WERI-Rb-1 (cell line): ENCODE measurements at regions not wholly inside any gene's neighbourhood (a gene's known extent, or its start where the extent isn't known, plus 50 kb on each side); places are given as distances from the start of the nearest gene placed in this dataset.

Experiments
- DNase-seq: peaks from one replicate; pipeline ENCODE4 v3.0.0-alpha.2; 2020
- H3K27ac ChIP-seq: fragments of 250-450 bp; sonication (Bioruptor Pico); 2 replicates; pipeline ENCODE4 v1.5.1; 2020; ENCODE audit warnings: mild to moderate bottlenecking, moderate library complexity
- H3K27me3 ChIP-seq: fragments of 250-450 bp; sonication (Bioruptor Pico); 2 replicates; pipeline ENCODE4 v1.5.1; 2021; ENCODE audit warnings: mild to moderate bottlenecking, low read depth, moderate library complexity; ENCODE audit not compliant: insufficient read depth, severe bottlenecking
- H3K36me3 ChIP-seq: fragments of 250-450 bp; sonication (Bioruptor Pico); 2 replicates; pipeline ENCODE4 v1.5.1; 2020; ENCODE audit warnings: mild to moderate bottlenecking, moderate library complexity
- H3K4me3 ChIP-seq: 2 replicates; pipeline ENCODE4 v1.5.1; 2011; ENCODE audit warnings: low read depth, mild to moderate bottlenecking, control low read depth, low read length
- H3K9me3 ChIP-seq: fragments of 250-450 bp; sonication (Bioruptor Pico); 2 replicates; pipeline ENCODE4 v1.5.1; 2021; ENCODE audit warnings: mild to moderate bottlenecking, moderate library complexity; ENCODE audit not compliant: severe bottlenecking
- CTCF ChIP-seq: IDR thresholded peaks from 2 replicates; pipeline ENCODE4 v1.5.1; 2011; ENCODE audit warnings: low read depth, mild to moderate bottlenecking, control low read depth, inconsistent platforms, low read length

- no peaks in the 10 kb centered on the region for H3K36me3 ChIP-seq
- DNase-seq, result no peak
- H3K9me3 ChIP-seq, result no peaks in the 10 kb centered on the region
- no peak overlapping the region for H3K27ac ChIP-seq
- no peak for TF ChIP-seq CTCF
- no peak overlapping the region for H3K4me3 ChIP-seq
- H3K27me3 ChIP-seq, result no peaks in the 10 kb centered on the region
These were observed 647.0 kb downstream of the TDRD15 start for GRCh38 chr2:21770787-21771186.

GRCh38 chr2:21772624-21773023 lies 648.9 kb downstream of the TDRD15 start:
- H3K27ac ChIP-seq, result no peak overlapping the region

GRCh38 chr2:21773168-21773567 lies 649.4 kb downstream of the TDRD15 start:
- no peak overlapping the region for H3K27ac ChIP-seq
- no peaks in the 10 kb centered on the region for H3K9me3 ChIP-seq
- no peak for TF ChIP-seq CTCF
- H3K27me3 ChIP-seq, result no peaks in the 10 kb centered on the region
- H3K36me3 ChIP-seq, result no peaks in the 10 kb centered on the region
- no peak overlapping the region for H3K4me3 ChIP-seq
- no peak for DNase-seq

More at GRCh38 chr2:21772624-21773023, 648.9 kb downstream of the TDRD15 start:
- Histone ChIP-seq H3K4me3 (no peak overlapping the region), H3K27me3 (no peaks in the 10 kb centered on the region), H3K9me3 (no peaks in the 10 kb centered on the region), H3K36me3 (no peaks in the 10 kb centered on the region)
- DNase-seq, result no peak
- TF ChIP-seq CTCF, result no peak

DNA sequence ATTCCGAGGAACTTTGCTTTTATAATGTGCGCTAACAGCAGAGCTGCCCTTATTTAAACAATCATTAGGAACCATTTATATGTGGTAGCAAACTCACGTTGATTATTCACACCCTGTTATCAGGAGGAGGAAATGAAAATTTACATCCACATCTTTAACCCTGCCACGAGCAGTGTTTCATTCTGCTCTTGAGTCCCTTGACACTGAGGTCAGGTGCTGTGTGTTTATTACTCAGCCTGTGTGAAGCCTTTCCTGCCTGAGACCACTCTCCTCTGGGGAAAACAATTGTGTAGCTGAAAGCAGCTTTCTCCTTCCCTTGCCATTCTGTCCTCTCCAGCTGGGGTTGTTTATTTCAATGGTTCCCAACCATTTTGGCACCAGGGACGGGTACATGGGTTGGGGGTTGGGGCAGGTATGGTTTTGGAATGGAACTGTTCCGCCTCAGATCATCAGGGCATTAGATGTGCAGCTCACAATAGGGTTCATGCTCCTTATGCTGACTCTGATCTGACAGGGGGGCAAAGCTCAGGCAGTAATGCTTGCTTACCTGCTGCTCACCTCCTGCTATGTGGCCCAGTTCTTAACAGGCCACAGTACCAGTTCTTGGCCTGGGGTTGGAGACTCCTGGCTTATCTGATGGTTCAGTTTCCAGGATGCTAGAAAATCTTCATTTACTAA lies 651.1 kb downstream of the TDRD15 start:
- Histone ChIP-seq H3K4me3 (no peak overlapping the region), H3K27ac (no peak overlapping the region), H3K36me3 (no peaks in the 10 kb centered on the region), H3K27me3 (no peaks in the 10 kb centered on the region), H3K9me3 (no peaks in the 10 kb centered on the region)
- TF ChIP-seq CTCF, result no peak
- DNase-seq, result no peak

DNA sequence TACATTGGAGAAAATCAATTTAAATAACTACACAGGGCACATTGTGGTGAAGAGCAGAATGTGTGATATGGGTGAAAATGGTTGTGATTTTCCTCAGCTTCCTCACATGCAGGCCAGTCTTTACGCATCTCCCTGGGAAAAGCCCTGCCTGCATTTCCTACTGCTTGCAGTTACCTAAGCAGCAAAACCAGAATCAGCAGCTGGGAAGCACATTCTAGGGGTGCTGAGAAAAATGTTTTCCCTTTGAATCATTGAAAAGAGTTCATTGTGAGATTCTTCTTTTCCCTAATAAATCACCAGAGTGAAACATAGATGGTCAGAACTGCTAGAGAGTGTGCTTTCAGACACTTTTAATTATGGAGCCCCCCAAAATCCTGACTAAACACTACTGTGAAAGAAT lies 656.0 kb downstream of the TDRD15 start:
- DNase-seq, result no peak
- no peaks in the 10 kb centered on the region for H3K36me3 ChIP-seq
- H3K27me3 ChIP-seq, result no peaks in the 10 kb centered on the region
- no peaks in the 10 kb centered on the region for H3K9me3 ChIP-seq
- H3K4me3 ChIP-seq, result no peak overlapping the region
- no peak for TF ChIP-seq CTCF
- H3K27ac ChIP-seq, result no peak overlapping the region

DNA sequence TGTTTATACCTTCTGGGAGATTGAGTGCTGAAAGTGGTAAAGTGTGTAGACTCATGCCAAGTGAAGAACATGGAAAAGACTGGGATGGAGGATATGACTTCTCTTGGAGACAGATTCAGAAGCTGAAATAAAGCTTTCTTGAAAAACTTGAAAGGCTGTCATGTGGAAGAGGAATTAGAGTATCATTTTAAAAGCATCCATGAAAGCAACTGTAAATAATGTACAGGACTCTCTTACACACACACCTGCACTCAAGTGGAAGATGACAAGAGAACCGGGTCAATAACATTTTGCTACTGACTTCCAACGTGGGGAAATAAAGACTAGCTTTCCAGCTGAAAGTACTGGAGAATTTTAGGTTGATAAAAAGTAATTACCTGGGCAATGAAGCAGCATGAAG lies 658.2 kb downstream of the TDRD15 start:
- Histone ChIP-seq H3K27me3 (no peaks in the 10 kb centered on the region), H3K27ac (no peak overlapping the region), H3K36me3 (no peaks in the 10 kb centered on the region), H3K9me3 (no peaks in the 10 kb centered on the region), H3K4me3 (no peak overlapping the region)
- no peak for TF ChIP-seq CTCF
- no peak for DNase-seq
